Gastrocnemius medialis (tissue), 4 donors: ENCODE measurements at regions not wholly inside any gene's neighbourhood (a gene's known extent, or its start where the extent isn't known, plus 50 kb on each side); places are given as distances from the start of the nearest gene placed in this dataset.

Experiments
- CTCF ChIP-seq, 5 experiments: fragments of 450-650 bp in 3 of 5; fragments of 200-600 bp in 2 of 5; sonication (generic) in 2 of 5; IDR thresholded peaks in 4 of 5; conservative IDR thresholded peaks in 1 of 5; 1 replicate in 4 of 5; 2 replicates in 1 of 5; pipeline ENCODE4 v1.5.1; 2016 to 2019; ENCODE audit warnings: antibody characterized with exemption in 5 of 5, mild to moderate bottlenecking in 3 of 5, moderate library complexity in 3 of 5
- POLR2A ChIP-seq, 2 donors: fragments of 450-650 bp; IDR thresholded peaks; one replicate each; pipeline ENCODE4 v1.6.1; 2017; ENCODE audit warnings: antibody characterized with exemption in 2 of 2, mild to moderate bottlenecking in 2 of 2, moderate library complexity in 2 of 2

- TF ChIP-seq POLR2A (IDR thresholded peaks at IDR 0.05) = no peak
- peak in 3 of 5 experiments; percentile 11 to 47 (median 36) for TF ChIP-seq CTCF (IDR thresholded peaks at IDR 0.05 in 4 of 5, conservative IDR thresholded peaks at IDR 0.05 in 1 of 5)
These were observed 582.7 kb upstream of the PSMD7 start for GRCh38 chr16:73713778-73714495.
